Testis (tissue), 2 donors: ENCODE measurements at regions not wholly inside any gene's neighbourhood (a gene's known extent, or its start where the extent isn't known, plus 50 kb on each side); places are given as distances from the start of the nearest gene placed in this dataset.

Experiments used
- DNase-seq: peaks from one replicate; pipeline ENCODE4 v3.0.0-alpha.2; 2019
- H3K27ac ChIP-seq, 2 donors: fragments of 200-600 bp; sonication (generic); one replicate each; pipeline ENCODE4 v1.5.1; 2019
- H3K27me3 ChIP-seq: fragments of 200-600 bp; sonication (generic); one replicate; pipeline ENCODE4 v1.5.1; 2019
- H3K36me3 ChIP-seq: fragments of 200-600 bp; sonication (generic); one replicate; pipeline ENCODE4 v1.5.1; 2017; ENCODE audit warnings: low read depth; ENCODE audit errors: missing control alignments
- H3K4me1 ChIP-seq: fragments of 200-600 bp; sonication (generic); one replicate; pipeline ENCODE4 v1.5.1; 2019
- H3K4me3 ChIP-seq, 2 donors: fragments of 200-600 bp; sonication (generic); one replicate each; pipeline ENCODE4 v1.5.1; 2017 to 2019
- H3K9me3 ChIP-seq: fragments of 200-600 bp; sonication (generic); one replicate; pipeline ENCODE4 v1.5.1; 2017
- POLR2A ChIP-seq: fragments of 450-650 bp; IDR thresholded peaks from one replicate; pipeline ENCODE4 v1.6.1; 2017; ENCODE audit warnings: antibody characterized with exemption, mild to moderate bottlenecking, moderate library complexity
- WGBS, 2 donors: methylation state at CpG; one replicate each; pipeline ENCODE4 v1.1.5; 2018; 5-methylcytosine and 5-hydroxymethylcytosine counted together
- intact Hi-C: fragments of 100-400 bp; cut with DNase I; formaldehyde crosslinking; loops from one replicate; pipeline ENCODE4 v1.15.1; 2023; ENCODE audit warnings: low total_unique reads
- TF ChIP-seq, protein P1 (sequence below), 3 experiments: fragments of 450-650 bp in 2 of 3; fragments of 200-600 bp in 1 of 3; sonication (generic) in 1 of 3; IDR thresholded peaks; one replicate each; pipeline ENCODE4 v1.5.1; 2016 to 2019; ENCODE audit warnings: antibody characterized with exemption in 3 of 3, mild to moderate bottlenecking in 2 of 3, moderate library complexity in 1 of 3

DNA sequence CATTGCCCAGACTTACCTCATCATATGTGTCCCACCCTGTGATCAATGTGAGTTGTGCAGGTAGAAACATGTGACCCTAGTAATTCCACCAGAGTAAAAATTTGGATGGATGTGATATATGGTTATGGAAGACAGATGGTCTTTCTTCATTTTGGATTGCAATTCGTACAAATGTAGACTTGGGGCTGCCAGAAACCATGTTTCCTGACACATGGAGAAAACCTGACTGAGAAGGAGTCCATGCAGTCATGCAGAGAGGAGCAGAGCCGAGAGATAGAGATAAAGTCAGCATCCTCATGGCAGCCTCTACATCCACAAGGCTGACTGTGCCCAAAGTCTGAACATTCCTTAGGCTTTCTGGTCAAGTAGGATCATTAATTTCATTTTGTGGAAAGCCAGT is 678.1 kb upstream of the KIRREL3 start:
- no peak overlapping the region for H3K4me3 ChIP-seq
- H3K9me3 ChIP-seq = no peaks in the 10 kb centered on the region
- H3K27ac ChIP-seq = no peak overlapping the region
- DNase-seq = no peak
- no peaks in the 10 kb centered on the region for H3K27me3 ChIP-seq
- WGBS, 2 donors = 85 to 90% methylated on average over 2 of the region's 2 CpGs
- no peaks in the 10 kb centered on the region for H3K4me1 ChIP-seq
- TF ChIP-seq POLR2A = no peak
- TF ChIP-seq, protein P1, sequence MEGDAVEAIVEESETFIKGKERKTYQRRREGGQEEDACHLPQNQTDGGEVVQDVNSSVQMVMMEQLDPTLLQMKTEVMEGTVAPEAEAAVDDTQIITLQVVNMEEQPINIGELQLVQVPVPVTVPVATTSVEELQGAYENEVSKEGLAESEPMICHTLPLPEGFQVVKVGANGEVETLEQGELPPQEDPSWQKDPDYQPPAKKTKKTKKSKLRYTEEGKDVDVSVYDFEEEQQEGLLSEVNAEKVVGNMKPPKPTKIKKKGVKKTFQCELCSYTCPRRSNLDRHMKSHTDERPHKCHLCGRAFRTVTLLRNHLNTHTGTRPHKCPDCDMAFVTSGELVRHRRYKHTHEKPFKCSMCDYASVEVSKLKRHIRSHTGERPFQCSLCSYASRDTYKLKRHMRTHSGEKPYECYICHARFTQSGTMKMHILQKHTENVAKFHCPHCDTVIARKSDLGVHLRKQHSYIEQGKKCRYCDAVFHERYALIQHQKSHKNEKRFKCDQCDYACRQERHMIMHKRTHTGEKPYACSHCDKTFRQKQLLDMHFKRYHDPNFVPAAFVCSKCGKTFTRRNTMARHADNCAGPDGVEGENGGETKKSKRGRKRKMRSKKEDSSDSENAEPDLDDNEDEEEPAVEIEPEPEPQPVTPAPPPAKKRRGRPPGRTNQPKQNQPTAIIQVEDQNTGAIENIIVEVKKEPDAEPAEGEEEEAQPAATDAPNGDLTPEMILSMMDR (IDR thresholded peaks at IDR 0.05) = no peak
- H3K36me3 ChIP-seq = no peaks in the 10 kb centered on the region
- intact Hi-C loops = no loop called here

DNA sequence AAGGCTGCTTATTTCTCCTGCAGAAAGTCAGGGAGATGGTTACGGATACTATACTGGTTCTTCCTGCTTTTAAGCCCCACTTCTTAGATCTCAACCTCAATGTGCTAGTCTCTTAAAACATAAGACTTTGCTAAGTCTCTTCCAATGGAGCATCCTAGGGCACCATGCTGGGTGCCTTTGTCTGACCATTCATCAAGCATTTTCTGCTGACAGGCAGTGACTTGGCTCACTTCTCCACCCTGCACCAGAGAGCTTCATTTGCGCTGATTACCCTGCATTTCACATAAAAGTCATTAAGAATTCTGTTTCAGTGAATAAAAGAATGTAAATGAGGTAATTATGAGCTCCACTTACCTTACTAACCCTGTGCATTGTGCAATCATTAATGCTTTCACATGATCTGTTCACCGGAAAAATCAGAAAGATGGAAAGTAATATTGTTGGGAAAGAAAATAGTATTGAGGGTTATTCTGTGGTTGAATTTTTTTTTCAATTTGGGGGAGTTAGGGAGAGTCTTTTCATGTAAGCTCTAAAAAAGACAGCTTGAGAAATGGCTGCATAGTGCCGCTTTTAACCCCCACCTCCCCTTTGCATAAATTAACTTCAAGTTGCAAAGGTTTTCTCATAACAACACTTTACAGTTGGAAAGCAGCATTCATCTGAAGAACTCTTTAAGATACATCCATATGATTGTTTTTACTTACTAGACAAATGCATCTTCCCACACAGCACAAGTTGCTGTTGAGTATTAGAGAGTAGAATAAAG is 677.3 kb upstream of the KIRREL3 start:
- intact Hi-C loops = no loop called here
- no peaks in the 10 kb centered on the region for H3K36me3 ChIP-seq
- H3K4me1 ChIP-seq = no peaks in the 10 kb centered on the region
- WGBS, 2 donors = 91 to 93% methylated on average over 4 of the region's 4 CpGs
- no peak overlapping the region for H3K4me3 ChIP-seq
- no peak overlapping the region for H3K27ac ChIP-seq
- H3K9me3 ChIP-seq = no peaks in the 10 kb centered on the region
- no peaks in the 10 kb centered on the region for H3K27me3 ChIP-seq
- no peak for DNase-seq
- TF ChIP-seq, protein P1 (IDR thresholded peaks at IDR 0.05) = no peak
- no peak for TF ChIP-seq POLR2A

DNA sequence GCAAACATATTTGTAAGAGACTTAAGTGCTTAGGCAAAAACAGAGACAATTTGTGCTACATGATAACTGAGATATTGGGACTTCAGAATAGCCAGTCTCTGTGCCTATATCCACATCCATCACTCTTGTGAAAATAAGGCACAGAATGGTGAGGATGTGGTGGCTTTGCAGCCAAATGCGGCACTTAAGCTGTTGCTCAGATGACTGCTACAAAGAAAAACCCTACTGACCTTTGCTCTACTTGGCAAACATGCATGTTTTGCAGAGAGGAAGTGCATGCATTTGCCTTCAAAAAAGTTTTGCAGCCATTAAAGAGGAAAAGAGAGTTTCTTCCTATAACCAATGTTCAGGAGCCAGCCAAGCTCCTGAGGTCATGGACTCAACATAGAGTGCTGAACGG is 675.0 kb upstream of the KIRREL3 start:
- Histone ChIP-seq H3K4me1 (no peaks in the 10 kb centered on the region), H3K9me3 (no peaks in the 10 kb centered on the region), H3K27me3 (no peaks in the 10 kb centered on the region), H3K27ac (no peak overlapping the region), H3K4me3 (no peak overlapping the region), H3K36me3 (no peaks in the 10 kb centered on the region)
- intact Hi-C loops = no loop called here
- TF ChIP-seq, protein P1 (IDR thresholded peaks at IDR 0.05) = no peak
- no peak for TF ChIP-seq POLR2A
- DNase-seq = no peak
- WGBS, 2 donors = 53 to 55% methylated on average over 2 of the region's 2 CpGs

DNA sequence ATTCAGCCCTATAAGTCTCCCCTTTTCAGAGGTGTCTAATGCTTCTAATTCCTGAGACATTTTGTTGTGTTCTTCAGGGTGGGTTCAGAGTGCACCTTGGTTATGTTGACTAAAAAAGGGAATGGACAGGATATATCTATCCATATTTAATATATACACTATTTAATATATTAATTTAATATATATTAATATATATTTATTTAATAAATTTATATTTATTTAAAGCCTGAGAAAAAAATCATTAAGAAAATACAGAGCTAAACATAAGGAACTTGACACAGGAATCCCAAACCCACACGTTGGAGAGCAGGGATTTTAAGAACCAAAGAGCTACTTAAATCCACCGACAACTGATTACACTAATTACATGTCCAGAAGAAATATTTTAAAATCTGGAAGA is 674.2 kb upstream of the KIRREL3 start:
- TF ChIP-seq, protein P1 (IDR thresholded peaks at IDR 0.05) = no peak
- no peak for TF ChIP-seq POLR2A
- Histone ChIP-seq H3K36me3 (no peaks in the 10 kb centered on the region), H3K4me1 (no peaks in the 10 kb centered on the region), H3K27me3 (no peaks in the 10 kb centered on the region), H3K4me3 (no peak overlapping the region), H3K27ac (no peak overlapping the region), H3K9me3 (no peaks in the 10 kb centered on the region)
- intact Hi-C loops = no loop called here
- 70 to 89% methylated on average over 2 of the region's 2 CpGs for WGBS, 2 donors
- DNase-seq = no peak
